ENCODE measurements at regions not wholly inside any gene's neighbourhood (a gene's known extent, or its start where the extent isn't known, plus 50 kb on each side); places are given as distances from the start of the nearest gene placed in this dataset.

- DNase-seq = no peak
Observed at GRCh38 chrX:14124562-14124961, 94.9 kb upstream of the GEMIN8 start.

DNA sequence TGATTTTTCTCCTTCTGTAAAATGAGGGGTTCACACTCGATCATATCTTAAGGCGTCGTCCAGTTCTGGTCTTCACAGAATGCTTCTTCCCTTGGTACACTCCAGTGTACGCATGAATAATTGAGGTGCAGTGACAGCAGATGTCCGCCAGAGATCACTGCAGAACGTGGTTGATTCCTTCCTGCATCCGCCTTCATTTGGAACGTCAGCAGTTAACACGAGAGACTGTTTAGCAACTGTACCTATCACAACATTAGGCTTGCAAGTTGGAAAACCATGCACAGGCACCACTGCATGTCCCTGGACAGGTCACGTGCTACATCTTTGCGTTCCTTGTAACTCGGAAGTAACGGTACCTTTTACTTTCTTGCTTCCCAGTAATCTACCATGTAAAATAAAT, 66.0 kb upstream of the GEMIN8 start:
- no peak for DNase-seq

DNA sequence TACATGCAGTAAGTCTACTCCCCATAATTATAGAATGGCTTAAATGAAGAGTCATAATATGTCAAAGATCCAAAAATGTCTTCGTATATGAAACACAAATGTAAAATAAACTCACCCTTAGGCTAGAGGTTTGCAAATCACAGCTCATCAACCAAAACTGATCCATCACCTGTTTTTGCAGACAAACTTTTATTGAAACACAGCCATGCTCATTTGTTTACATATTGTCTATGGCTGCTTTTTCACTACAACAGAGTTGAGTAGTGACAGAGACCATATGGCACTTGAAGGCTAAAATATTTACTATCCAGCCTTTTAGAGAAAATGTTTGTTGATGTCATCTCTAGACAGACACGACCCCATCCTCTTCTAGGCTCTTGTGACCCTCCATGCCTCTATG, 64.5 kb upstream of the GEMIN8 start:
- DNase-seq = no peak

GRCh38 chrX:14084466-14084865, 54.8 kb upstream of the GEMIN8 start:
- no peak for DNase-seq

DNA sequence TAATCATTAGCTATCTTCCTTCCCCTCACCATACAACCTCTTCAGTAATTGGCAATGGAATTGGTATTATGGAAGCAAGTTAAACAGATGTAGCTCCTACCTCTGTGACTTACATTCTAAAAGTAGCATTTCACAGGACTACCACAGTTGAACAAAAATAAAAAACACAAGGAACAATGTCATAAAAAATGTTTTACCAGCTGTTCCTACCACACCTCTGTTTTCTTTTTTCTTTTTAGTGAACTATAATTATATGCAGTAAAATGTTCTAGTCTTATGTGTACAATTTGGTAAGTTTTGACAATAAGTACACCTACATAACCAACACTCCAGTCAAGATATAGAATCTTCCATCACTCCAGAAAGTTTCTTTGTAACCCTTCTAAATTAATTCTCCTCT, 54.1 kb upstream of the GEMIN8 start:
- no peak for DNase-seq

DNA sequence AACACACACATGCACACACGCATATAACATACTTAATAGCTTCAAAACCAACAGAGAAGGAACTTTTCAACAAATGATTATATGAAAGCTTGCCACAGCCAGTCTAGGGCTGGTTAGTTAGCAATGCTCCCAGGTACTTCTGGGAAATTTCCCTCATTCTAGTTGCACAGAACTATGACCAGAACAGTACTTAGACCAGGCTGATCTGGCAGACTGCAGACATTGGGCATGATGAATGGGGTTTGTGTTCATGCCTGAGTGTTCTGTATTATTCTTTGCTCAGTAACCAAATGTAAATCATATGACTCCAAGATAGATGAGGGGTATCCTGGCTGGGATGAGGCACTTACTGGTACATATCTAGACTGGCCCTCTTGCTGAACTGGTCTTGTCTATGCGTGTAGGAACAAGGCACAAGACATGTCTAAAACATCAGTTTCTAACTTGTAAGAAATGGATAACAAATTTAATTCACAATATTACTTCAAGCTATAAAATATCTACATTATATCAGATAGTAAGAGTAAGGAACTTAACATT, 50.3 kb upstream of the GEMIN8 start:
- DNase-seq = no peak

All from NCI-H2081 (cell line).